WTC11 (cell line): ENCODE measurements at regions not wholly inside any gene's neighbourhood (a gene's known extent, or its start where the extent isn't known, plus 50 kb on each side); places are given as distances from the start of the nearest gene placed in this dataset.

Source experiments
- ATAC-seq: fragments of 200-7000 bp; cut with Tn5 transposase; 2 replicates; pipeline ENCODE4 v1.10.0; 2021; ENCODE audit warnings: mild to moderate bottlenecking, moderate library complexity
- CTCF ChIA-PET: fragments of 300-600 bp; sonication (Branson Sonifier 250); formaldehyde crosslinking; loops from one replicate; lab custom pipeline; 2021; ENCODE audit warnings: antibody characterized with exemption; lab: Charles Lee
- POLR2A ChIA-PET: fragments of 350-600 bp; sonication (Branson Sonifier 250); formaldehyde crosslinking; loops from one replicate; lab custom pipeline; 2021; ENCODE audit warnings: antibody characterized with exemption; lab: Charles Lee
- DNase-seq: peaks from one replicate; pipeline ENCODE4 v3.0.0; 2021; ENCODE audit warnings: low spot score
- H3K27ac Mint-ChIP-seq: 2 replicates; pipeline ENCODE4 v1.8.0; 2021; ENCODE audit warnings: mixed read lengths
- H3K27me3 Mint-ChIP-seq: 2 replicates; pipeline ENCODE4 v1.8.0; 2021; ENCODE audit warnings: low read depth, mild to moderate bottlenecking, moderate library complexity, mixed read lengths
- H3K36me3 Mint-ChIP-seq: 2 replicates; pipeline ENCODE4 v1.8.0; 2021; ENCODE audit warnings: mixed read lengths
- H3K4me1 Mint-ChIP-seq: 2 replicates; pipeline ENCODE4 v1.8.0; 2022; ENCODE audit warnings: mixed read lengths
- H3K4me3 Mint-ChIP-seq: 2 replicates; pipeline ENCODE4 v1.8.0; 2021; ENCODE audit warnings: mild to moderate bottlenecking, moderate library complexity, mixed read lengths
- H3K9me3 Mint-ChIP-seq: 2 replicates; pipeline ENCODE4 v1.8.0; 2021; ENCODE audit warnings: mixed read lengths
- CREM ChIP-seq: sonication (generic); formaldehyde crosslinking; IDR thresholded peaks from 2 replicates; pipeline ENCODE4 v1.8.1; 2022; ENCODE audit warnings: mild to moderate bottlenecking, missing genetic modification reagents, moderate library complexity
- KAT7 ChIP-seq: sonication (generic); formaldehyde crosslinking; IDR thresholded peaks from 2 replicates; pipeline ENCODE4 v1.8.1; 2023; ENCODE audit warnings: missing genetic modification reagents, mild to moderate bottlenecking, borderline replicate concordance
- NR3C1 ChIP-seq: sonication (generic); formaldehyde crosslinking; conservative IDR thresholded peaks from 2 replicates; pipeline ENCODE4 v1.8.1; 2023; ENCODE audit warnings: low read depth, mild to moderate bottlenecking, missing genetic modification reagents
- TEAD4 ChIP-seq: sonication (generic); formaldehyde crosslinking; IDR thresholded peaks from 2 replicates; pipeline ENCODE4 v1.8.0; 2022; ENCODE audit warnings: mild to moderate bottlenecking, missing genetic modification reagents
- ZNF121 ChIP-seq: sonication (generic); formaldehyde crosslinking; IDR thresholded peaks from 2 replicates; pipeline ENCODE4 v1.8.0; 2023; ENCODE audit warnings: missing genetic modification reagents
- TF ChIP-seq, protein P1 (sequence below): fragments of 250-450 bp; sonication (Bioruptor Pico); IDR thresholded peaks from 2 replicates; pipeline ENCODE4 v1.9.0; 2021; ENCODE audit warnings: mild to moderate bottlenecking
- TF ChIP-seq, protein P2 (sequence below): sonication (generic); formaldehyde crosslinking; IDR thresholded peaks from 2 replicates; pipeline ENCODE4 v1.8.1; 2023; ENCODE audit warnings: mild to moderate bottlenecking, missing genetic modification reagents
- TF ChIP-seq, protein P3 (sequence below): sonication (generic); formaldehyde crosslinking; IDR thresholded peaks from 2 replicates; pipeline ENCODE4 v1.8.0; 2022; ENCODE audit warnings: mild to moderate bottlenecking, missing genetic modification reagents
- TF ChIP-seq, protein P4 (sequence below): sonication (generic); formaldehyde crosslinking; IDR thresholded peaks from 2 replicates; pipeline ENCODE4 v1.8.1; 2023; ENCODE audit warnings: mild to moderate bottlenecking, missing genetic modification reagents, moderate library complexity
- TF ChIP-seq, protein P5 (sequence below): fragments of 250-450 bp; sonication (Bioruptor Pico); IDR thresholded peaks from 2 replicates; pipeline ENCODE4 v1.8.0; 2021; ENCODE audit warnings: mild to moderate bottlenecking
- TF ChIP-seq, protein P6 (sequence below): sonication (generic); formaldehyde crosslinking; IDR thresholded peaks from 2 replicates; pipeline ENCODE4 v1.8.1; 2023; ENCODE audit warnings: mild to moderate bottlenecking, missing genetic modification reagents, moderate library complexity
- TF ChIP-seq, protein P7 (sequence below): fragments of 250-450 bp; sonication (Bioruptor Pico); IDR thresholded peaks from 2 replicates; pipeline ENCODE4 v1.9.0; 2021; ENCODE audit warnings: mild to moderate bottlenecking, borderline replicate concordance

DNA sequence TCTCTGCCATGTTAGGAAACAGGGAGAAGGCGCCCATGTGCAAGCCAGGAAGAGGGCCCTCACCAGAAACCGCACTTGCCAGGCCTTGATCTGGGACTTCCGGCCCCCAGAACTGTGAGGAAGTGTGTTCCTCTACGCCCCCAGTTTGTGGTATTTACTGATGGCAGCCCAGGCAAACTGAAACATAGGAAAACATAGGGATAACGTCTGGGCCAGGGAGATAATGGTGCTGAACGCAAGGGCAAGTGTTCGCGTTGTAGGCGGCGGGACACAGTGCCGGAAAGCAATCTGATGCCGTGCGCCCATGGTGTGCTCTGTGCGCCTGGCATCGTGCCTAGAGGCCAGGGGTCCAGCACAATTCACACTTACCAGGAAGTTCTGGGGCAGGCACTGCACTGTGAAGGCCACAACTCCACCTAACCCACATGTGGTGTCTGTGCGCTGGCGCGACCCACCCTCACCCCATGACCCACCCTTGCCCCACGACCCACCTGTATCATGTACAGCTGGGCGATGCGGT lies 53.6 kb downstream of the ARL6IP4 start (continued):
- TF ChIP-seq, protein P1, sequence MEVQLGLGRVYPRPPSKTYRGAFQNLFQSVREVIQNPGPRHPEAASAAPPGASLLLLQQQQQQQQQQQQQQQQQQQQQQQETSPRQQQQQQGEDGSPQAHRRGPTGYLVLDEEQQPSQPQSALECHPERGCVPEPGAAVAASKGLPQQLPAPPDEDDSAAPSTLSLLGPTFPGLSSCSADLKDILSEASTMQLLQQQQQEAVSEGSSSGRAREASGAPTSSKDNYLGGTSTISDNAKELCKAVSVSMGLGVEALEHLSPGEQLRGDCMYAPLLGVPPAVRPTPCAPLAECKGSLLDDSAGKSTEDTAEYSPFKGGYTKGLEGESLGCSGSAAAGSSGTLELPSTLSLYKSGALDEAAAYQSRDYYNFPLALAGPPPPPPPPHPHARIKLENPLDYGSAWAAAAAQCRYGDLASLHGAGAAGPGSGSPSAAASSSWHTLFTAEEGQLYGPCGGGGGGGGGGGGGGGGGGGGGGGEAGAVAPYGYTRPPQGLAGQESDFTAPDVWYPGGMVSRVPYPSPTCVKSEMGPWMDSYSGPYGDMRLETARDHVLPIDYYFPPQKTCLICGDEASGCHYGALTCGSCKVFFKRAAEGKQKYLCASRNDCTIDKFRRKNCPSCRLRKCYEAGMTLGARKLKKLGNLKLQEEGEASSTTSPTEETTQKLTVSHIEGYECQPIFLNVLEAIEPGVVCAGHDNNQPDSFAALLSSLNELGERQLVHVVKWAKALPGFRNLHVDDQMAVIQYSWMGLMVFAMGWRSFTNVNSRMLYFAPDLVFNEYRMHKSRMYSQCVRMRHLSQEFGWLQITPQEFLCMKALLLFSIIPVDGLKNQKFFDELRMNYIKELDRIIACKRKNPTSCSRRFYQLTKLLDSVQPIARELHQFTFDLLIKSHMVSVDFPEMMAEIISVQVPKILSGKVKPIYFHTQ = no peak
- TF ChIP-seq, protein P2, sequence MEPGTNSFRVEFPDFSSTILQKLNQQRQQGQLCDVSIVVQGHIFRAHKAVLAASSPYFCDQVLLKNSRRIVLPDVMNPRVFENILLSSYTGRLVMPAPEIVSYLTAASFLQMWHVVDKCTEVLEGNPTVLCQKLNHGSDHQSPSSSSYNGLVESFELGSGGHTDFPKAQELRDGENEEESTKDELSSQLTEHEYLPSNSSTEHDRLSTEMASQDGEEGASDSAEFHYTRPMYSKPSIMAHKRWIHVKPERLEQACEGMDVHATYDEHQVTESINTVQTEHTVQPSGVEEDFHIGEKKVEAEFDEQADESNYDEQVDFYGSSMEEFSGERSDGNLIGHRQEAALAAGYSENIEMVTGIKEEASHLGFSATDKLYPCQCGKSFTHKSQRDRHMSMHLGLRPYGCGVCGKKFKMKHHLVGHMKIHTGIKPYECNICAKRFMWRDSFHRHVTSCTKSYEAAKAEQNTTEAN (CRISPR knock-in tag) = no peak
- TF ChIP-seq ZNF121 (CRISPR knock-in tag) (no peak), NR3C1 (CRISPR knock-in tag) (no peak)
- TF ChIP-seq, protein P3, sequence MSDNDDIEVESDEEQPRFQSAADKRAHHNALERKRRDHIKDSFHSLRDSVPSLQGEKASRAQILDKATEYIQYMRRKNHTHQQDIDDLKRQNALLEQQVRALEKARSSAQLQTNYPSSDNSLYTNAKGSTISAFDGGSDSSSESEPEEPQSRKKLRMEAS (CRISPR knock-in tag) = no peak
- TF ChIP-seq, all 79 proteins: peak for 0

DNA sequence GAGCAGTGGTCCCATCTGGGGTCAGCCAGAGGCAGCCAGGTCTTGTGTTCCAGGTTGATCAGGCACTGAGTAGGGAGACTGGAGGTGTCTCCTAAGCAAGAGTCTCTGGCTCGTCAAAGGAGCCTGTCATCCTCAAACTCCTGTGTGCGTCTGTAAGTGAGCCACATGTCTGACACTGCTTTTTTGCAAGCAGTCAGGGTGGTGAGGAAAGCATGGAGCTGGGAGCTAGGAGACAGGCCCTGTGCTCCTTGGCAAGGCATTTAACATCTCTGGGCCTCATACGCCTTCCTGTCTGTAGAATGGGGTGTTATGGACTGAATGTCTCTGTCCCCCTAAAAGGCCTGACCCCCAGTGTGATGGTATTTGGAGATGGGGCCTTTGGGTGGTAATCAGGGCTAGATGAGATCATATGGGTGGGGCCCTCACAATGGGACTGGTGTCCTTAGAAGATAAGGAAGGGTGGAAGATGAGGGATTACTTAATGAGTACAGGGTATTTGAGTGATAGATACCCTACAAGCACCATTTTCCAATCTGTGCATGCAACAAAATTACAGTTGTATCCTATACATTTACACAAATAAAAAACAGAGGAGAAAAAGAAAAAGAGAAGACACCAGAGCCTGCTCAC lies 53.0 kb downstream of the ARL6IP4 start:
- no peaks in the 10 kb centered on the region for H3K36me3 Mint-ChIP-seq

More for the DNA sequence above, 53.0 kb downstream of the ARL6IP4 start:
- Mint-ChIP-seq H3K9me3 (no peaks in the 10 kb centered on the region), H3K4me1 (0 out of 2 replicates have a peak, but pooled peaks cover under 1% of the 10 kb centered on the region), H3K27ac (no peak overlapping the region), H3K4me3 (no peak overlapping the region), H3K27me3 (no peaks in the 10 kb centered on the region)
- DNase-seq (no peak), ATAC-seq (no peak)
- TF ChIP-seq TEAD4 (no peak), CREM (no peak), KAT7 (CRISPR knock-in tag) (no peak)
- TF ChIP-seq, protein P4, sequence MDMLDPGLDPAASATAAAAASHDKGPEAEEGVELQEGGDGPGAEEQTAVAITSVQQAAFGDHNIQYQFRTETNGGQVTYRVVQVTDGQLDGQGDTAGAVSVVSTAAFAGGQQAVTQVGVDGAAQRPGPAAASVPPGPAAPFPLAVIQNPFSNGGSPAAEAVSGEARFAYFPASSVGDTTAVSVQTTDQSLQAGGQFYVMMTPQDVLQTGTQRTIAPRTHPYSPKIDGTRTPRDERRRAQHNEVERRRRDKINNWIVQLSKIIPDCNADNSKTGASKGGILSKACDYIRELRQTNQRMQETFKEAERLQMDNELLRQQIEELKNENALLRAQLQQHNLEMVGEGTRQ (CRISPR knock-in tag) = no peak
- TF ChIP-seq, protein P5, sequence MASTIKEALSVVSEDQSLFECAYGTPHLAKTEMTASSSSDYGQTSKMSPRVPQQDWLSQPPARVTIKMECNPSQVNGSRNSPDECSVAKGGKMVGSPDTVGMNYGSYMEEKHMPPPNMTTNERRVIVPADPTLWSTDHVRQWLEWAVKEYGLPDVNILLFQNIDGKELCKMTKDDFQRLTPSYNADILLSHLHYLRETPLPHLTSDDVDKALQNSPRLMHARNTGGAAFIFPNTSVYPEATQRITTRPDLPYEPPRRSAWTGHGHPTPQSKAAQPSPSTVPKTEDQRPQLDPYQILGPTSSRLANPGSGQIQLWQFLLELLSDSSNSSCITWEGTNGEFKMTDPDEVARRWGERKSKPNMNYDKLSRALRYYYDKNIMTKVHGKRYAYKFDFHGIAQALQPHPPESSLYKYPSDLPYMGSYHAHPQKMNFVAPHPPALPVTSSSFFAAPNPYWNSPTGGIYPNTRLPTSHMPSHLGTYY (CRISPR knock-in tag) = no peak
- TF ChIP-seq, protein P6, sequence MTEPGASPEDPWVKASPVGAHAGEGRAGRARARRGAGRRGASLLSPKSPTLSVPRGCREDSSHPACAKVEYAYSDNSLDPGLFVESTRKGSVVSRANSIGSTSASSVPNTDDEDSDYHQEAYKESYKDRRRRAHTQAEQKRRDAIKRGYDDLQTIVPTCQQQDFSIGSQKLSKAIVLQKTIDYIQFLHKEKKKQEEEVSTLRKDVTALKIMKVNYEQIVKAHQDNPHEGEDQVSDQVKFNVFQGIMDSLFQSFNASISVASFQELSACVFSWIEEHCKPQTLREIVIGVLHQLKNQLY = no peak
- TF ChIP-seq, protein P7, sequence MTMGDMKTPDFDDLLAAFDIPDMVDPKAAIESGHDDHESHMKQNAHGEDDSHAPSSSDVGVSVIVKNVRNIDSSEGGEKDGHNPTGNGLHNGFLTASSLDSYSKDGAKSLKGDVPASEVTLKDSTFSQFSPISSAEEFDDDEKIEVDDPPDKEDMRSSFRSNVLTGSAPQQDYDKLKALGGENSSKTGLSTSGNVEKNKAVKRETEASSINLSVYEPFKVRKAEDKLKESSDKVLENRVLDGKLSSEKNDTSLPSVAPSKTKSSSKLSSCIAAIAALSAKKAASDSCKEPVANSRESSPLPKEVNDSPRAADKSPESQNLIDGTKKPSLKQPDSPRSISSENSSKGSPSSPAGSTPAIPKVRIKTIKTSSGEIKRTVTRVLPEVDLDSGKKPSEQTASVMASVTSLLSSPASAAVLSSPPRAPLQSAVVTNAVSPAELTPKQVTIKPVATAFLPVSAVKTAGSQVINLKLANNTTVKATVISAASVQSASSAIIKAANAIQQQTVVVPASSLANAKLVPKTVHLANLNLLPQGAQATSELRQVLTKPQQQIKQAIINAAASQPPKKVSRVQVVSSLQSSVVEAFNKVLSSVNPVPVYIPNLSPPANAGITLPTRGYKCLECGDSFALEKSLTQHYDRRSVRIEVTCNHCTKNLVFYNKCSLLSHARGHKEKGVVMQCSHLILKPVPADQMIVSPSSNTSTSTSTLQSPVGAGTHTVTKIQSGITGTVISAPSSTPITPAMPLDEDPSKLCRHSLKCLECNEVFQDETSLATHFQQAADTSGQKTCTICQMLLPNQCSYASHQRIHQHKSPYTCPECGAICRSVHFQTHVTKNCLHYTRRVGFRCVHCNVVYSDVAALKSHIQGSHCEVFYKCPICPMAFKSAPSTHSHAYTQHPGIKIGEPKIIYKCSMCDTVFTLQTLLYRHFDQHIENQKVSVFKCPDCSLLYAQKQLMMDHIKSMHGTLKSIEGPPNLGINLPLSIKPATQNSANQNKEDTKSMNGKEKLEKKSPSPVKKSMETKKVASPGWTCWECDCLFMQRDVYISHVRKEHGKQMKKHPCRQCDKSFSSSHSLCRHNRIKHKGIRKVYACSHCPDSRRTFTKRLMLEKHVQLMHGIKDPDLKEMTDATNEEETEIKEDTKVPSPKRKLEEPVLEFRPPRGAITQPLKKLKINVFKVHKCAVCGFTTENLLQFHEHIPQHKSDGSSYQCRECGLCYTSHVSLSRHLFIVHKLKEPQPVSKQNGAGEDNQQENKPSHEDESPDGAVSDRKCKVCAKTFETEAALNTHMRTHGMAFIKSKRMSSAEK (CRISPR knock-in tag) = no peak
- CTCF ChIA-PET = interaction anchor here (0.6 kb wide), 1 partner anchor 562 kb away, joined by 4 read pairs; no protein-coding TSS in a partner anchor
- POLR2A ChIA-PET = no interaction called here
